K562 (cell line): ENCODE measurements at regions not wholly inside any gene's neighbourhood (a gene's known extent, or its start where the extent isn't known, plus 50 kb on each side); places are given as distances from the start of the nearest gene placed in this dataset.
A peak's percentile ranks its signal among the peaks of the same experiment; 100 is the strongest.

Source experiments
- ATAC-seq: fragments of 200-7000 bp; cut with Tn5 transposase; 3 replicates; pipeline ENCODE4 v1.9.1; 2020; ENCODE audit warnings: moderate library complexity
- BruUV-seq: library from RNA; stranded (reverse); fragments of 400-500 nt; replicated peaks from 2 replicates; lab custom pipeline; 2021; lab: Mats Ljungman, UMichigan
- CTCF ChIA-PET: fragments of 300-600 bp; formaldehyde crosslinking; extraction: SDS; loops from one replicate; lab custom pipeline; 2021; ENCODE audit warnings: low intra/inter-chr PET ratio; lab: Yijun Ruan, JAX
- POLR2A ChIA-PET: fragments of 300-600, 350-650 bp; sonication (Branson Sonifier 250); formaldehyde crosslinking; extraction: SDS; loops from one replicate; lab custom pipeline; 2021; ENCODE audit warnings: antibody characterized with exemption, inconsistent platforms; lab: Yijun Ruan, JAX
- DNase-seq, 4 experiments: peaks; one replicate each; pipeline versions ENCODE4 v3.0.0 to v3.0.0-alpha.2; 2011 to 2018; ENCODE audit warnings: low spot score in 3 of 4, mixed read lengths in 3 of 4; ENCODE audit errors: extremely low read depth in 1 of 4
- FAIRE-seq: peaks from 2 replicates; lab custom pipeline; 2011; peaks lifted over from hg19 to GRCh38; lab: Jason Lieb, UNC
- H2AFZ ChIP-seq: 2 replicates; pipeline ENCODE4 v1.6.0; 2011; ENCODE audit warnings: low read depth, low read length, control low read depth, inconsistent platforms
- H3K27ac ChIP-seq: fragments of 200-600 bp; 3 replicates; pipeline ENCODE4 v1.8.0; 2011; ENCODE audit warnings: low read depth, mild to moderate bottlenecking, control low read depth, inconsistent platforms, low read length, moderate library complexity, mixed read lengths; ENCODE audit errors: extremely low read depth
- H3K27me3 ChIP-seq, 2 experiments: fragments of 300-600 bp in 1 of 2; 2 replicates in 1 of 2; 3 replicates in 1 of 2; pipeline versions ENCODE4 v1.6.0 to v1.8.0; 2011; ENCODE audit warnings: inconsistent platforms in 2 of 2, low read length in 2 of 2, mild to moderate bottlenecking in 1 of 2, mixed read lengths in 1 of 2, moderate library complexity in 1 of 2; ENCODE audit not compliant: control insufficient read depth in 2 of 2, insufficient read depth in 2 of 2
- H3K36me3 ChIP-seq: fragments of 300-600 bp; 3 replicates; pipeline ENCODE4 v1.8.0; 2011; ENCODE audit warnings: mild to moderate bottlenecking, low read length, inconsistent platforms; ENCODE audit not compliant: control insufficient read depth, insufficient read depth
- H3K4me1 ChIP-seq, 2 experiments: fragments of 200-600 bp in 1 of 2; replicated peaks in 1 of 2; 2 replicates in 1 of 2; 3 replicates in 1 of 2; pipeline versions ENCODE4 v1.5.1 to v1.8.0; 2011; ENCODE audit warnings: inconsistent platforms in 2 of 2, low read length in 2 of 2, mild to moderate bottlenecking in 1 of 2, mixed read lengths in 1 of 2, moderate library complexity in 1 of 2; ENCODE audit not compliant: control insufficient read depth in 2 of 2, insufficient read depth in 2 of 2
- H3K4me2 ChIP-seq: 2 replicates; pipeline ENCODE4 v1.6.1; 2011; ENCODE audit warnings: low read length, control low read depth, inconsistent platforms, mixed read lengths; ENCODE audit not compliant: insufficient read depth
- H3K4me3 ChIP-seq: fragments of 200-600 bp; sonication (generic), shearing (Covaris generic); 2 replicates; pipeline ENCODE4 v1.5.1; 2016; ENCODE audit warnings: control low read depth, inconsistent platforms
- H3K79me2 ChIP-seq: fragments of 200-600 bp; 3 replicates; pipeline ENCODE4 v1.8.0; 2011; ENCODE audit warnings: low read length, inconsistent platforms; ENCODE audit not compliant: control insufficient read depth, insufficient read depth
- H3K9ac ChIP-seq, 2 experiments: 2 replicates each; pipeline versions ENCODE4 v1.6.0 to v1.6.1; 2011; ENCODE audit warnings: low read depth in 2 of 2, low read length in 2 of 2, control low read depth in 1 of 2, inconsistent platforms in 1 of 2, mild to moderate bottlenecking in 1 of 2, mixed read lengths in 1 of 2; ENCODE audit not compliant: insufficient read depth in 1 of 2
- H3K9me1 ChIP-seq: one replicate; pipeline ENCODE4 v1.6.0; 2011; ENCODE audit warnings: inconsistent platforms, mild to moderate bottlenecking, low read length, moderate library complexity; ENCODE audit not compliant: control insufficient read depth, insufficient read depth
- H3K9me3 ChIP-seq: replicated peaks from 2 replicates; pipeline ENCODE4 v1.5.1; 2011; ENCODE audit warnings: low read depth, low read length, inconsistent platforms; ENCODE audit not compliant: control insufficient read depth, insufficient read depth
- H4K20me1 ChIP-seq: replicated peaks from 2 replicates; pipeline ENCODE4 v1.6.1; 2011; ENCODE audit warnings: low read length, inconsistent platforms, mixed read lengths; ENCODE audit not compliant: control insufficient read depth, insufficient read depth
- BHLHE40 ChIP-seq: IDR thresholded peaks from 2 replicates; pipeline ENCODE4 v1.6.1; 2011; ENCODE audit warnings: low read length, improper control_type of control experiment
- CBX1 ChIP-seq: sonication (generic); IDR thresholded peaks from 2 replicates; pipeline ENCODE4 v1.6.1; 2016; ENCODE audit warnings: antibody characterized with exemption, low read depth, mild to moderate bottlenecking
- CBX5 ChIP-seq: IDR thresholded peaks from 2 replicates; pipeline ENCODE4 v1.6.1; 2014; ENCODE audit warnings: low read depth, borderline replicate concordance
- DPF2 ChIP-seq: fragments of 450-650 bp; IDR thresholded peaks from 2 replicates; pipeline ENCODE4 v1.6.1; 2016
- MXI1 ChIP-seq: IDR thresholded peaks from 2 replicates; pipeline ENCODE4 v1.6.1; 2011; ENCODE audit warnings: low read depth, mild to moderate bottlenecking, improper control_type of control experiment, low read length
- SMARCB1 ChIP-seq: IDR thresholded peaks from 2 replicates; pipeline ENCODE4 v1.6.1; 2011; ENCODE audit warnings: improper control_type of control experiment, low read depth; ENCODE audit not compliant: insufficient read length
- WGBS: fragments of 100-300 bp; shearing (Covaris generic); methylation state at CpG from one replicate; pipeline ENCODE4 v1.1.6; 2016; ENCODE audit warnings: low coverage, mixed read lengths; ENCODE audit not compliant: insufficient coverage; ENCODE audit errors: missing lambda C conversion rate; 5-methylcytosine and 5-hydroxymethylcytosine counted together
- in situ Hi-C: fragments of 300-500 bp; cut with MboI; formaldehyde crosslinking; loops from 4 replicates; pipeline ENCODE4 v1.15.0; 2018; ENCODE audit warnings: inconsistent platforms, mixed read lengths
- intact Hi-C: fragments of 100-400 bp; cut with micrococcal nuclease; formaldehyde crosslinking; loops from 2 replicates; pipeline ENCODE4 v1.14.2; 2022
- TF ChIP-seq, protein P1 (sequence below): fragments of 250-450 bp; sonication (Bioruptor Pico); IDR thresholded peaks from 2 replicates; pipeline ENCODE4 v1.4.0; 2020; ENCODE audit warnings: mild to moderate bottlenecking, moderate library complexity, borderline replicate concordance
- TF ChIP-seq, protein P2 (sequence below), 2 experiments: fragments of 450-650 bp in 1 of 2; sonication (generic) in 1 of 2; formaldehyde crosslinking in 1 of 2; IDR thresholded peaks; 2 replicates each; pipeline versions ENCODE4 v1.7.1 to v1.9.0; 2016 to 2022; ENCODE audit warnings: inconsistent platforms in 1 of 2, mild to moderate bottlenecking in 1 of 2, missing genetic modification reagents in 1 of 2

DNA sequence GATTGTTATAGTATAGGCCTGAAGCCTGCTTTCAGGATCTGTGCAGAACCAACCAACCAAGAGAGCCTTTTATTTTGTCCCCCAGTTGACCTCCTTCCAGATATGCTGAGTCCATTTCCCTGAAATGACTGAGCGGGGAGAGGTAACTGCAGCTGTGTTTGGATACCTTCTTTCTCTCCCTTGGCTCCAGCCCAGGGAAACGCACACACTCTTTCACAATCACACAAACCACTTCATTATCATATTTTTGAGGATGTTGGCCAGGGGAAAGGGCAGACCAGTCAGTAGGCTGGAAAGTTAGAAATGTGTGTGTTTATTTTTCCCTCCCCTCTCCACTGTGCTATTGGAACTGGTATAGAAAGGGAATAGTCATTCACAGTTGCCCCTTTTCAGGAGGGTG is 417.7 kb upstream of the TBL1XR1 start:
- ATAC-seq (peak; percentile 91), FAIRE-seq (peak; percentile 95), DNase-seq (peak; percentile 26 to 89 (median 55))
- WGBS, result 0% methylated on average over 2 of the region's 2 CpGs
- H2AFZ ChIP-seq, result peak overlapping the region; percentile 79
- POLR2A ChIA-PET, result interaction anchor here (0.5 to 1.4 kb wide), 4 partner anchors 13 to 19 kb away, joined by 3 read pairs; no protein-coding TSS in a partner anchor
- no peaks in the 10 kb centered on the region for H3K27me3 ChIP-seq
- peak overlapping the region; percentile 33 for H3K4me2 ChIP-seq
- H3K79me2 ChIP-seq, result no peaks in the 10 kb centered on the region
- intact Hi-C loops, result no loop called here
- no peak overlapping the region for H3K9ac ChIP-seq
- no peak overlapping the region for H3K4me3 ChIP-seq
- no peaks in the 10 kb centered on the region for H4K20me1 ChIP-seq
- BruUV-seq, result no TSS peak
- in situ Hi-C loops, result no loop called here
- H3K9me3 ChIP-seq, result no peaks in the 10 kb centered on the region; the same call in 1 of the 2 replicates
- H3K36me3 ChIP-seq, result no peaks in the 10 kb centered on the region
- H3K27ac ChIP-seq, result peak overlapping the region; percentile 58
- CTCF ChIA-PET, result no interaction called here
- peaks cover 3 to 16% of the 10 kb centered on the region in 2 experiments; a peak in 3 of 5 replicates for H3K4me1 ChIP-seq
- no peaks in the 10 kb centered on the region for H3K9me1 ChIP-seq
- TF ChIP-seq MXI1, result no peak
- TF ChIP-seq, protein P1, sequence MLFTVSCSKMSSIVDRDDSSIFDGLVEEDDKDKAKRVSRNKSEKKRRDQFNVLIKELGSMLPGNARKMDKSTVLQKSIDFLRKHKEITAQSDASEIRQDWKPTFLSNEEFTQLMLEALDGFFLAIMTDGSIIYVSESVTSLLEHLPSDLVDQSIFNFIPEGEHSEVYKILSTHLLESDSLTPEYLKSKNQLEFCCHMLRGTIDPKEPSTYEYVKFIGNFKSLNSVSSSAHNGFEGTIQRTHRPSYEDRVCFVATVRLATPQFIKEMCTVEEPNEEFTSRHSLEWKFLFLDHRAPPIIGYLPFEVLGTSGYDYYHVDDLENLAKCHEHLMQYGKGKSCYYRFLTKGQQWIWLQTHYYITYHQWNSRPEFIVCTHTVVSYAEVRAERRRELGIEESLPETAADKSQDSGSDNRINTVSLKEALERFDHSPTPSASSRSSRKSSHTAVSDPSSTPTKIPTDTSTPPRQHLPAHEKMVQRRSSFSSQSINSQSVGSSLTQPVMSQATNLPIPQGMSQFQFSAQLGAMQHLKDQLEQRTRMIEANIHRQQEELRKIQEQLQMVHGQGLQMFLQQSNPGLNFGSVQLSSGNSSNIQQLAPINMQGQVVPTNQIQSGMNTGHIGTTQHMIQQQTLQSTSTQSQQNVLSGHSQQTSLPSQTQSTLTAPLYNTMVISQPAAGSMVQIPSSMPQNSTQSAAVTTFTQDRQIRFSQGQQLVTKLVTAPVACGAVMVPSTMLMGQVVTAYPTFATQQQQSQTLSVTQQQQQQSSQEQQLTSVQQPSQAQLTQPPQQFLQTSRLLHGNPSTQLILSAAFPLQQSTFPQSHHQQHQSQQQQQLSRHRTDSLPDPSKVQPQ (CRISPR knock-in tag), result no peak
- peak; percentile 72; the same call in 1 of the 2 replicates for TF ChIP-seq DPF2
- TF ChIP-seq SMARCB1, result no peak
- peak; percentile 41; the same call in 1 of the 2 replicates for TF ChIP-seq BHLHE40
- no peak for TF ChIP-seq CBX5
- TF ChIP-seq, protein P2, sequence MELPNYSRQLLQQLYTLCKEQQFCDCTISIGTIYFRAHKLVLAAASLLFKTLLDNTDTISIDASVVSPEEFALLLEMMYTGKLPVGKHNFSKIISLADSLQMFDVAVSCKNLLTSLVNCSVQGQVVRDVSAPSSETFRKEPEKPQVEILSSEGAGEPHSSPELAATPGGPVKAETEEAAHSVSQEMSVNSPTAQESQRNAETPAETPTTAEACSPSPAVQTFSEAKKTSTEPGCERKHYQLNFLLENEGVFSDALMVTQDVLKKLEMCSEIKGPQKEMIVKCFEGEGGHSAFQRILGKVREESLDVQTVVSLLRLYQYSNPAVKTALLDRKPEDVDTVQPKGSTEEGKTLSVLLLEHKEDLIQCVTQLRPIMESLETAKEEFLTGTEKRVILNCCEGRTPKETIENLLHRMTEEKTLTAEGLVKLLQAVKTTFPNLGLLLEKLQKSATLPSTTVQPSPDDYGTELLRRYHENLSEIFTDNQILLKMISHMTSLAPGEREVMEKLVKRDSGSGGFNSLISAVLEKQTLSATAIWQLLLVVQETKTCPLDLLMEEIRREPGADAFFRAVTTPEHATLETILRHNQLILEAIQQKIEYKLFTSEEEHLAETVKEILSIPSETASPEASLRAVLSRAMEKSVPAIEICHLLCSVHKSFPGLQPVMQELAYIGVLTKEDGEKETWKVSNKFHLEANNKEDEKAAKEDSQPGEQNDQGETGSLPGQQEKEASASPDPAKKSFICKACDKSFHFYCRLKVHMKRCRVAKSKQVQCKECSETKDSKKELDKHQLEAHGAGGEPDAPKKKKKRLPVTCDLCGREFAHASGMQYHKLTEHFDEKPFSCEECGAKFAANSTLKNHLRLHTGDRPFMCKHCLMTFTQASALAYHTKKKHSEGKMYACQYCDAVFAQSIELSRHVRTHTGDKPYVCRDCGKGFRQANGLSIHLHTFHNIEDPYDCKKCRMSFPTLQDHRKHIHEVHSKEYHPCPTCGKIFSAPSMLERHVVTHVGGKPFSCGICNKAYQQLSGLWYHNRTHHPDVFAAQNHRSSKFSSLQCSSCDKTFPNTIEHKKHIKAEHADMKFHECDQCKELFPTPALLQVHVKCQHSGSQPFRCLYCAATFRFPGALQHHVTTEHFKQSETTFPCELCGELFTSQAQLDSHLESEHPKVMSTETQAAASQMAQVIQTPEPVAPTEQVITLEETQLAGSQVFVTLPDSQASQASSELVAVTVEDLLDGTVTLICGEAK (IDR thresholded peaks at IDR 0.05), result no peak
- TF ChIP-seq, protein P2 (CRISPR knock-in tag; IDR thresholded peaks at IDR 0.05), result no peak
- TF ChIP-seq CBX1, result no peak
